Endothelial cell of umbilical vein (primary cell): ENCODE measurements at regions not wholly inside any gene's neighbourhood (a gene's known extent, or its start where the extent isn't known, plus 50 kb on each side); places are given as distances from the start of the nearest gene placed in this dataset.

Experiments
- BruUV-seq: library from RNA; stranded (reverse); fragments of 400-500 nt; replicated peaks from 2 replicates; lab custom pipeline; 2021; lab: Mats Ljungman, UMichigan
- CTCF ChIA-PET: fragments of 300-600, 350-600 bp; sonication (Branson Sonifier 250); formaldehyde crosslinking; loops from one replicate; lab custom pipeline; 2021; ENCODE audit warnings: antibody characterized with exemption, inconsistent platforms; lab: Charles Lee
- POLR2A ChIA-PET: fragments of 300-600, 350-600 bp; sonication (Branson Sonifier 250); formaldehyde crosslinking; loops from one replicate; lab custom pipeline; 2021; ENCODE audit warnings: antibody characterized with exemption, inconsistent platforms; lab: Charles Lee
- DNase-seq: peaks from one replicate; pipeline ENCODE4 v3.0.0-alpha.2; 2011; ENCODE audit warnings: low read depth, low spot score
- FAIRE-seq: peaks from 2 replicates; lab custom pipeline; 2011; peaks lifted over from hg19 to GRCh38; lab: Jason Lieb, UNC
- H2AFZ ChIP-seq: 2 replicates; pipeline ENCODE4 v1.6.0; 2012; ENCODE audit warnings: low read depth, low read length, control low read depth, inconsistent platforms
- H3K27ac ChIP-seq: 2 replicates; pipeline ENCODE4 v1.5.1; 2011; ENCODE audit warnings: low read depth, mild to moderate bottlenecking, control low read depth, low read length, moderate library complexity; ENCODE audit not compliant: insufficient read depth
- H3K27me3 ChIP-seq, 2 experiments: 2 replicates each; pipeline versions ENCODE4 v1.6.0 to v1.6.1; 2011; ENCODE audit warnings: low read length in 2 of 2, mixed read lengths in 1 of 2; ENCODE audit not compliant: control insufficient read depth in 2 of 2, insufficient read depth in 2 of 2
- H3K36me3 ChIP-seq, 2 experiments: 2 replicates in 1 of 2; 3 replicates in 1 of 2; pipeline ENCODE4 v1.5.1; 2011; ENCODE audit warnings: low read length in 2 of 2, mild to moderate bottlenecking in 1 of 2, moderate library complexity in 1 of 2; ENCODE audit not compliant: control insufficient read depth in 2 of 2, insufficient read depth in 2 of 2; ENCODE audit errors: extremely low read depth in 1 of 2
- H3K4me1 ChIP-seq: 3 replicates; pipeline ENCODE4 v1.5.1; 2011; ENCODE audit warnings: mild to moderate bottlenecking, low read length; ENCODE audit not compliant: control insufficient read depth, insufficient read depth; ENCODE audit errors: extremely low read depth
- H3K4me2 ChIP-seq: 2 replicates; pipeline ENCODE4 v1.6.1; 2011; ENCODE audit warnings: low read length, control low read depth, mixed read lengths; ENCODE audit not compliant: insufficient read depth
- H3K4me3 ChIP-seq, 3 experiments: fragments of 200-600 bp in 1 of 3; sonication (generic), shearing (Covaris generic) in 1 of 3; replicated peaks in 1 of 3; 2 replicates each; pipeline ENCODE4 v1.5.1; 2011 to 2016; ENCODE audit warnings: control low read depth in 3 of 3, low read length in 3 of 3, mild to moderate bottlenecking in 2 of 3, inconsistent platforms in 1 of 3, low read depth in 1 of 3, moderate library complexity in 1 of 3; ENCODE audit not compliant: insufficient read depth in 1 of 3
- H3K79me2 ChIP-seq: 2 replicates; pipeline ENCODE4 v1.6.0; 2012; ENCODE audit warnings: low read length, inconsistent platforms; ENCODE audit not compliant: control insufficient read depth, insufficient read depth
- H3K9ac ChIP-seq: replicated peaks from 2 replicates; pipeline ENCODE3; 2011; ENCODE audit warnings: low read length, control low read depth; ENCODE audit not compliant: insufficient read depth; ENCODE audit errors: extremely low read depth
- H3K9me1 ChIP-seq: replicated peaks from 3 replicates; pipeline ENCODE4 v1.6.0; 2011; ENCODE audit warnings: mild to moderate bottlenecking, low read length; ENCODE audit not compliant: control insufficient read depth, insufficient read depth; ENCODE audit errors: extremely low read depth
- H3K9me3 ChIP-seq: replicated peaks from 2 replicates; pipeline ENCODE4 v1.5.1; 2012; ENCODE audit warnings: low read length, inconsistent platforms; ENCODE audit not compliant: control insufficient read depth, insufficient read depth
- H4K20me1 ChIP-seq: replicated peaks from 2 replicates; pipeline ENCODE3; 2011; ENCODE audit warnings: mild to moderate bottlenecking, low read length; ENCODE audit not compliant: control insufficient read depth, insufficient read depth; ENCODE audit errors: extremely low read depth
- CTCF ChIP-seq, 2 donors: IDR thresholded peaks; 1 replicate in 1 of 2; 2 replicates in 1 of 2; pipeline ENCODE4 v1.5.1; 2011; ENCODE audit warnings: low read length in 2 of 2, mild to moderate bottlenecking in 2 of 2, moderate library complexity in 2 of 2, control low read depth in 1 of 2, inconsistent platforms in 1 of 2, low read depth in 1 of 2; ENCODE audit not compliant: insufficient read depth in 1 of 2; ENCODE audit errors: extremely low read depth in 1 of 2
- EZH2 ChIP-seq: IDR thresholded peaks from 2 replicates; pipeline ENCODE4 v1.6.1; 2012; ENCODE audit warnings: borderline replicate concordance, low read depth, mild to moderate bottlenecking, moderate library complexity, low read length, inconsistent platforms; ENCODE audit not compliant: severe bottlenecking
- FOS ChIP-seq: IDR thresholded peaks from 2 replicates; pipeline ENCODE4 v1.6.1; 2011; ENCODE audit warnings: mild to moderate bottlenecking, low read length, moderate library complexity, borderline replicate concordance; ENCODE audit not compliant: insufficient read depth
- GATA2 ChIP-seq: IDR thresholded peaks from 2 replicates; pipeline ENCODE4 v1.7.0; 2011; ENCODE audit warnings: low read depth, mild to moderate bottlenecking, moderate library complexity, mixed read lengths, low read length; ENCODE audit not compliant: insufficient read length, insufficient read depth
- JUN ChIP-seq: IDR thresholded peaks from 2 replicates; pipeline ENCODE4 v1.6.1; 2011; ENCODE audit warnings: borderline replicate concordance, low read depth; ENCODE audit not compliant: insufficient read length, insufficient read depth
- MAX ChIP-seq: IDR thresholded peaks from 2 replicates; pipeline ENCODE4 v1.6.1; 2011; ENCODE audit not compliant: insufficient read depth, insufficient read length
- MYC ChIP-seq: IDR thresholded peaks from one replicate; pipeline ENCODE4 v1.6.1; 2011; ENCODE audit warnings: mild to moderate bottlenecking, low read depth, low read length
- POLR2A ChIP-seq: IDR thresholded peaks from 2 replicates; pipeline ENCODE4 v1.6.1; 2012; ENCODE audit warnings: low read depth, mild to moderate bottlenecking, control low read depth, low read length
- POLR2AphosphoS5 ChIP-seq: IDR thresholded peaks from 2 replicates; pipeline ENCODE4 v1.6.1; 2012; ENCODE audit warnings: low read depth, mild to moderate bottlenecking, control low read depth, low read length, moderate library complexity; ENCODE audit not compliant: insufficient read depth
- dilution Hi-C: fragments of 300-500 bp; cut with MboI; formaldehyde crosslinking; loops from one replicate; pipeline ENCODE4 v1.15.0; 2019; ENCODE audit warnings: low sequenced_read_pairs; ENCODE audit not compliant: extremely low pct_ligation_motif_present
- intact Hi-C: fragments of 100-400 bp; cut with micrococcal nuclease; formaldehyde crosslinking; loops from one replicate; pipeline ENCODE4 v1.10.0; 2022

GRCh38 chr3:117246771-117247555, 537.4 kb downstream of the TUSC7 start:
- dilution Hi-C loops = no loop called here
- intact Hi-C loops = no loop called here
- no peaks in the 10 kb centered on the region for H3K27me3 ChIP-seq
- CTCF ChIA-PET = interaction anchor here (0.8 to 1.5 kb wide), 2 partner anchors 7 to 26 kb away, joined by 3 read pairs; no protein-coding TSS in a partner anchor
- no peak overlapping the region for H3K27ac ChIP-seq
- BruUV-seq = no TSS peak
- no peak for FAIRE-seq
- no peaks in the 10 kb centered on the region for H3K36me3 ChIP-seq
- peaks cover 8% of the 10 kb centered on the region for H3K4me1 ChIP-seq
- POLR2A ChIA-PET = no interaction called here
- H3K9ac ChIP-seq = no peak overlapping the region
- H3K79me2 ChIP-seq = no peaks in the 10 kb centered on the region
- H3K9me3 ChIP-seq = no peaks in the 10 kb centered on the region
- no peak overlapping the region for H2AFZ ChIP-seq
- no peaks in the 10 kb centered on the region for H3K9me1 ChIP-seq
- no peak for DNase-seq
- no peak overlapping the region for H3K4me3 ChIP-seq
- TF ChIP-seq FOS (no peak), MAX (no peak), MYC (no peak), EZH2 (no peak), POLR2AphosphoS5 (no peak), JUN (no peak), CTCF (IDR thresholded peaks at IDR 0.05; ENCODE audit: extremely low read depth in 1 of 2, insufficient read depth in 1 of 2, low read depth in 1 of 2, low read length in 2 of 2) (no peak), GATA2 (no peak), POLR2A (no peak)
- no peaks in the 10 kb centered on the region for H4K20me1 ChIP-seq
- no peak overlapping the region for H3K4me2 ChIP-seq
